GM12878 (cell line): ENCODE measurements at regions not wholly inside any gene's neighbourhood (a gene's known extent, or its start where the extent isn't known, plus 50 kb on each side); places are given as distances from the start of the nearest gene placed in this dataset.

ENCODE experiments used
- ATAC-seq: fragments of 200-7000 bp; cut with Tn5 transposase; 3 replicates; pipeline ENCODE4 v1.9.1; 2020; ENCODE audit warnings: mild to moderate bottlenecking, moderate library complexity
- BruUV-seq: library from RNA; stranded (reverse); fragments of 400-500 nt; replicated peaks from 2 replicates; lab custom pipeline; 2021; lab: Mats Ljungman, UMichigan
- CTCF ChIA-PET: fragments of 300-600 bp; sonication (Branson Sonifier 250); formaldehyde crosslinking; extraction: SDS; loops from one replicate; lab custom pipeline; 2021; ENCODE audit warnings: inconsistent platforms; lab: Yijun Ruan, JAX
- POLR2A ChIA-PET: fragments of 350-600 bp; formaldehyde crosslinking; extraction: SDS; loops from one replicate; lab custom pipeline; 2021; ENCODE audit warnings: inconsistent platforms; lab: Charles Lee
- RAD21 ChIA-PET: fragments of 300-600 bp; sonication (Branson Sonifier 250); formaldehyde crosslinking; loops from one replicate; lab custom pipeline; 2023; ENCODE audit warnings: antibody characterized with exemption; ENCODE audit not compliant: unreplicated experiment; lab: Charles Lee
- SMC1A ChIA-PET: fragments of 300-600 bp; sonication (Branson Sonifier 250); formaldehyde crosslinking; loops from one replicate; lab custom pipeline; 2023; ENCODE audit not compliant: unreplicated experiment, uncharacterized antibody; lab: Charles Lee
- DNase-seq: peaks from one replicate; pipeline ENCODE4 v3.0.0-alpha.2; 2011; ENCODE audit warnings: low read depth, low spot score
- FAIRE-seq: peaks from 3 replicates; lab custom pipeline; 2011; peaks lifted over from hg19 to GRCh38; lab: Jason Lieb, UNC
- H2AFZ ChIP-seq: 2 replicates; pipeline ENCODE4 v1.6.0; 2011; ENCODE audit warnings: low read depth, low read length, control low read depth; ENCODE audit not compliant: control insufficient read depth
- H3K27ac ChIP-seq: 2 replicates; pipeline ENCODE4 v1.5.1; 2011; ENCODE audit warnings: control low read depth; ENCODE audit not compliant: control insufficient read depth, insufficient read depth
- H3K27me3 ChIP-seq, 2 experiments: replicated peaks in 1 of 2; 2 replicates each; pipeline versions ENCODE4 v1.6.0 to v1.6.1; 2011; ENCODE audit warnings: low read length in 1 of 2; ENCODE audit not compliant: control insufficient read depth in 2 of 2, insufficient read depth in 2 of 2
- H3K36me3 ChIP-seq, 2 experiments: 2 replicates each; pipeline ENCODE4 v1.5.1; 2011; ENCODE audit warnings: low read length in 1 of 2; ENCODE audit not compliant: control insufficient read depth in 2 of 2, insufficient read depth in 2 of 2
- H3K4me1 ChIP-seq: 2 replicates; pipeline ENCODE4 v1.6.1; 2011; ENCODE audit warnings: mild to moderate bottlenecking, low read length, moderate library complexity, mixed read lengths; ENCODE audit not compliant: control insufficient read depth, insufficient read depth
- H3K4me2 ChIP-seq: 2 replicates; pipeline ENCODE4 v1.6.0; 2011; ENCODE audit warnings: control low read depth; ENCODE audit not compliant: control insufficient read depth, insufficient read depth
- H3K4me3 ChIP-seq: fragments of 200-600 bp; sonication (generic); 2 replicates; pipeline ENCODE4 v1.5.1; 2016
- H3K79me2 ChIP-seq: 2 replicates; pipeline ENCODE4 v1.6.0; 2011; ENCODE audit warnings: low read length; ENCODE audit not compliant: control insufficient read depth, insufficient read depth
- H3K9ac ChIP-seq: 2 replicates; pipeline ENCODE4 v1.8.0; 2011; ENCODE audit warnings: low read length, control low read depth, mixed read lengths; ENCODE audit not compliant: control insufficient read depth, insufficient read depth
- H3K9me3 ChIP-seq: replicated peaks from 3 replicates; pipeline ENCODE4 v1.5.1; 2011; ENCODE audit warnings: mild to moderate bottlenecking, low read length; ENCODE audit not compliant: control insufficient read depth, insufficient read depth
- H4K20me1 ChIP-seq: 2 replicates; pipeline ENCODE4 v1.6.0; 2011; ENCODE audit not compliant: control insufficient read depth, insufficient read depth
- BHLHE40 ChIP-seq, 2 experiments: fragments of 450-650 bp in 1 of 2; IDR thresholded peaks; 2 replicates each; pipeline ENCODE4 v1.6.1; 2011 to 2017; ENCODE audit warnings: low read depth in 2 of 2, borderline replicate concordance in 1 of 2, improper control_type of control experiment in 1 of 2, low read length in 1 of 2, mild to moderate bottlenecking in 1 of 2
- CHD1 ChIP-seq: IDR thresholded peaks from 2 replicates; pipeline ENCODE4 v1.6.1; 2012; ENCODE audit warnings: low read depth, low read length, improper control_type of control experiment
- IRF4 ChIP-seq: IDR thresholded peaks from 2 replicates; pipeline ENCODE4 v1.6.1; 2011; ENCODE audit warnings: low read depth, low read length
- NR2C2 ChIP-seq: IDR thresholded peaks from 2 replicates; pipeline ENCODE4 v1.6.1; 2011; ENCODE audit warnings: borderline replicate concordance, low read depth; ENCODE audit not compliant: control insufficient read depth, insufficient read length
- PBX3 ChIP-seq: IDR thresholded peaks from 2 replicates; pipeline ENCODE4 v1.6.1; 2011; ENCODE audit warnings: mild to moderate bottlenecking, low read depth, low read length, moderate library complexity; ENCODE audit not compliant: insufficient replicate concordance
- RCOR1 ChIP-seq: conservative IDR thresholded peaks from 2 replicates; pipeline ENCODE4 v1.6.1; 2012; ENCODE audit warnings: low read depth, low read length, improper control_type of control experiment
- RELB ChIP-seq: fragments of 450-650 bp; IDR thresholded peaks from 2 replicates; pipeline ENCODE4 v1.6.1; 2017; ENCODE audit warnings: low read depth, mild to moderate bottlenecking, moderate library complexity
- RUNX3 ChIP-seq: IDR thresholded peaks from 2 replicates; pipeline ENCODE4 v1.6.1; 2012; ENCODE audit warnings: low read length, inconsistent platforms
- SMAD5 ChIP-seq: IDR thresholded peaks from 2 replicates; pipeline ENCODE4 v1.6.1; 2016; ENCODE audit warnings: antibody characterized with exemption, low read depth
- SREBF2 ChIP-seq: IDR thresholded peaks from 2 replicates; pipeline ENCODE4 v1.6.1; 2012; ENCODE audit warnings: mild to moderate bottlenecking, low read length
- TAF1 ChIP-seq: IDR thresholded peaks from 2 replicates; pipeline ENCODE4 v1.6.1; 2011; ENCODE audit warnings: mild to moderate bottlenecking, low read depth, low read length, borderline replicate concordance
- USF2 ChIP-seq: IDR thresholded peaks from 2 replicates; pipeline ENCODE4 v1.6.1; 2011; ENCODE audit warnings: low read depth, low read length, improper control_type of control experiment, borderline replicate concordance
- ZBTB11 ChIP-seq: fragments of 450-650 bp; formaldehyde crosslinking; IDR thresholded peaks from 2 replicates; pipeline ENCODE4 v1.5.0; 2022; ENCODE audit warnings: mild to moderate bottlenecking, missing genetic modification characterization
- WGBS: methylation state at CpG from one replicate; pipeline ENCODE4 v1.1.6; 2016; ENCODE audit warnings: low lambda C conversion rate; ENCODE audit not compliant: insufficient replicate concordance, insufficient coverage; ENCODE audit errors: missing lambda C conversion rate; 5-methylcytosine and 5-hydroxymethylcytosine counted together
- in situ Hi-C: fragments of 300-500 bp; cut with MboI; formaldehyde crosslinking; loops from 9 replicates; pipeline ENCODE4 v1.14.3; 2018; ENCODE audit warnings: mixed read lengths
- intact Hi-C: fragments of 100-400 bp; cut with micrococcal nuclease; formaldehyde crosslinking; loops from one replicate; pipeline ENCODE4 v1.14.2; 2022; ENCODE audit not compliant: unreplicated experiment

GRCh38 chr16:54636221-54636793 lies 294.4 kb upstream of the IRX5 start:
- intact Hi-C loops (no loop called here), in situ Hi-C loops (no loop called here)
- Histone ChIP-seq H3K9ac (no peak overlapping the region), H4K20me1 (no peaks in the 10 kb centered on the region), H3K9me3 (no peaks in the 10 kb centered on the region), H3K4me3 (no peak overlapping the region), H3K27ac (no peak overlapping the region), H3K27me3 (no peaks in the 10 kb centered on the region), H2AFZ (no peak overlapping the region), H3K36me3 (no peaks in the 10 kb centered on the region), H3K79me2 (no peaks in the 10 kb centered on the region), H3K4me1 (no peaks in the 10 kb centered on the region), H3K4me2 (no peak overlapping the region)
- DNase-seq (no peak), FAIRE-seq (no peak), ATAC-seq (no peak)
- ChIA-PET CTCF (no interaction called here), SMC1A (no interaction called here), POLR2A (no interaction called here), RAD21 (no interaction called here)
- 47% methylated on average over 10 of the region's 10 CpGs for WGBS
- no TSS peak for BruUV-seq
- no peak for TF ChIP-seq IRF4
- TF ChIP-seq RELB: no peak
- no peak for TF ChIP-seq RUNX3
- TF ChIP-seq CHD1: no peak
- TF ChIP-seq TAF1: no peak
- no peak for TF ChIP-seq BHLHE40 (IDR thresholded peaks at IDR 0.05; ENCODE audit: borderline replicate concordance in 1 of 2, low read depth in 2 of 2, low read length in 1 of 2)
- TF ChIP-seq RCOR1: no peak
- no peak for TF ChIP-seq PBX3
- no peak for TF ChIP-seq USF2
- TF ChIP-seq SMAD5: no peak
- no peak for TF ChIP-seq SREBF2
- no peak for TF ChIP-seq ZBTB11
- TF ChIP-seq NR2C2: no peak
